ENCODE measurements at regions not wholly inside any gene's neighbourhood (a gene's known extent, or its start where the extent isn't known, plus 50 kb on each side); places are given as distances from the start of the nearest gene placed in this dataset.
"Not testable (repeated sequence)": the region's sequence is repeated elsewhere in the genome, so short reads cannot be mapped to it uniquely, and the experiment has no call there.

GRCh38 chr18:73544617-73545016, 603.0 kb downstream of the FBXO15 start:
- DNase-seq (ENCODE audit: low read depth, low spot score), result no peak
- Histone ChIP-seq H3K4me1 (ENCODE audit: control insufficient read depth, insufficient read depth, low read length) (no peaks in the 10 kb centered on the region), H3K27ac (ENCODE audit: low read length) (no peak overlapping the region), H3K36me3 (ENCODE audit: control insufficient read depth, insufficient read depth, low read length) (no peaks in the 10 kb centered on the region), H3K27me3 (ENCODE audit: control insufficient read depth, insufficient read depth, low read length) (no peaks in the 10 kb centered on the region), H3K9me3 (ENCODE audit: control insufficient read depth, insufficient read depth, low read length) (no peaks in the 10 kb centered on the region), H3K4me3 (ENCODE audit: low read length) (no peak overlapping the region)
- no CpG with 5 or more reads among the region's 2 CpGs for WGBS (ENCODE audit: insufficient coverage, insufficient read length)

GRCh38 chr18:73544032-73544431, 603.6 kb downstream of the FBXO15 start:
- H3K4me1 ChIP-seq (ENCODE audit: control insufficient read depth, insufficient read depth, low read length), result no peaks in the 10 kb centered on the region
- H3K36me3 ChIP-seq (ENCODE audit: control insufficient read depth, insufficient read depth, low read length), result no peaks in the 10 kb centered on the region
- no peak overlapping the region for H3K4me3 ChIP-seq (ENCODE audit: low read length)
- no peak overlapping the region for H3K27ac ChIP-seq (ENCODE audit: low read length)
- WGBS (ENCODE audit: insufficient coverage, insufficient read length), result no CpG with 5 or more reads among the region's 1 CpG
- no peaks in the 10 kb centered on the region for H3K27me3 ChIP-seq (ENCODE audit: control insufficient read depth, insufficient read depth, low read length)
- H3K9me3 ChIP-seq (ENCODE audit: control insufficient read depth, insufficient read depth, low read length), result no peaks in the 10 kb centered on the region
- no peak for DNase-seq (ENCODE audit: low read depth, low spot score)

GRCh38 chr18:73535990-73536389, 611.6 kb downstream of the FBXO15 start:
- Histone ChIP-seq H3K27ac (ENCODE audit: low read length) (no peak overlapping the region), H3K9me3 (ENCODE audit: control insufficient read depth, insufficient read depth, low read length) (no peaks in the 10 kb centered on the region), H3K4me3 (ENCODE audit: low read length) (no peak overlapping the region), H3K36me3 (ENCODE audit: control insufficient read depth, insufficient read depth, low read length) (no peaks in the 10 kb centered on the region), H3K27me3 (ENCODE audit: control insufficient read depth, insufficient read depth, low read length) (no peaks in the 10 kb centered on the region), H3K4me1 (ENCODE audit: control insufficient read depth, insufficient read depth, low read length) (no peaks in the 10 kb centered on the region)
- DNase-seq (ENCODE audit: low read depth, low spot score), result no peak
- WGBS (ENCODE audit: insufficient coverage, insufficient read length), result no CpG with 5 or more reads among the region's 1 CpG

GRCh38 chr18:73535189-73535588, 612.4 kb downstream of the FBXO15 start:
- H3K36me3 ChIP-seq (ENCODE audit: control insufficient read depth, insufficient read depth, low read length), result no peaks in the 10 kb centered on the region
- no peak overlapping the region for H3K27ac ChIP-seq (ENCODE audit: low read length)
- no peaks in the 10 kb centered on the region for H3K4me1 ChIP-seq (ENCODE audit: control insufficient read depth, insufficient read depth, low read length)
- no peaks in the 10 kb centered on the region for H3K9me3 ChIP-seq (ENCODE audit: control insufficient read depth, insufficient read depth, low read length)
- no peak for DNase-seq (ENCODE audit: low read depth, low spot score)
- no peaks in the 10 kb centered on the region for H3K27me3 ChIP-seq (ENCODE audit: control insufficient read depth, insufficient read depth, low read length)
- H3K4me3 ChIP-seq (ENCODE audit: low read length), result no peak overlapping the region
- no CpG with 5 or more reads among the region's 6 CpGs for WGBS (ENCODE audit: insufficient coverage, insufficient read length)

GRCh38 chr18:73531601-73532000, 616.0 kb downstream of the FBXO15 start:
- H3K9me3 ChIP-seq (ENCODE audit: control insufficient read depth, insufficient read depth, low read length), result no peaks in the 10 kb centered on the region
- no CpG with 5 or more reads among the region's 3 CpGs for WGBS (ENCODE audit: insufficient coverage, insufficient read length)
- H3K27ac ChIP-seq (ENCODE audit: low read length), result no peak overlapping the region
- no peaks in the 10 kb centered on the region for H3K27me3 ChIP-seq (ENCODE audit: control insufficient read depth, insufficient read depth, low read length)
- DNase-seq (ENCODE audit: low read depth, low spot score), result no peak
- no peaks in the 10 kb centered on the region for H3K4me1 ChIP-seq (ENCODE audit: control insufficient read depth, insufficient read depth, low read length)
- no peaks in the 10 kb centered on the region for H3K36me3 ChIP-seq (ENCODE audit: control insufficient read depth, insufficient read depth, low read length)
- H3K4me3 ChIP-seq (ENCODE audit: low read length), result no peak overlapping the region

DNA sequence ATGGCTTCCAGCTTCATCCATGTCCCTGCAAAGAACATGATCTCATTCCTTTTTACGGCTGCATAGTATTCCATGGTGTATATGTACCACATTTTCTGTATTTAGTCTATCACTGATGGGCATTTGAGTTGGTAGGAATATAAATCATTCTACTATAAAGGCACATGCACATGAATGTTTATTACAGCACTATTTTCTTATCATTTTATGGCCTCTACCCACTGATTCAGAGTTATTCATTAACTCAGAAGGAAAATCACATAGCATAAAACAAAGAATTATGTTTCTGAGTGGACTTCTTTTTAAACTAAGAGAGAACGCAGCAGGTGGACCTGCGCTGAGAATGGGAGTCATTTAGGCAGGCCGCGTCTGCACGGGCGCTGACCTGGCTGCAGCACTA, 619.6 kb downstream of the FBXO15 start:
- Histone ChIP-seq H3K36me3 (ENCODE audit: control insufficient read depth, insufficient read depth, low read length) (no peaks in the 10 kb centered on the region), H3K4me1 (ENCODE audit: control insufficient read depth, insufficient read depth, low read length) (no peaks in the 10 kb centered on the region), H3K27me3 (ENCODE audit: control insufficient read depth, insufficient read depth, low read length) (no peaks in the 10 kb centered on the region), H3K27ac (ENCODE audit: low read length) (no peak overlapping the region), H3K4me3 (ENCODE audit: low read length) (no peak overlapping the region), H3K9me3 (ENCODE audit: control insufficient read depth, insufficient read depth, low read length) (no peaks in the 10 kb centered on the region)
- DNase-seq (ENCODE audit: low read depth, low spot score), result no peak
- WGBS (ENCODE audit: insufficient coverage, insufficient read length), result no CpG with 5 or more reads among the region's 7 CpGs

DNA sequence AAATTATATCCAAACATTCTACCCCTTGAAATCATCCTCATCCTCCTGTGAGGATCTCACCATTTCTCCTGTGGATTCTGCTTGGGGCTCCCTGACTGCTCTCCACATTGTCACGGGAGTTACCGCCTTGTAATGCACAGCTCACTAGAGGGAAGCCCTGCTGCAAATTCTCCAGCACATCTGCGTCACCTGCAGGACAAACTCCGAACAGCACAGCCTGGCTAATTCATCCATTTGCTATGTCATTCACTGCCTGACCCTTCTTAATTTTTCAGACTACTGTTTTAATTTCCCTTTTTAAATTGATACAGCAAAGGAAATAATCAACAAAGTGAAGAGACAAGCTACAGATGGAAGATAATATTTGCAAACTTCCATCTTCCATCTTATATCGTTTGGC, 627.4 kb downstream of the FBXO15 start:
- H3K4me3 ChIP-seq (ENCODE audit: low read length), result no peak overlapping the region
- WGBS (ENCODE audit: insufficient coverage, insufficient read length), result no CpG with 5 or more reads among the region's 5 CpGs
- no peak overlapping the region for H3K27ac ChIP-seq (ENCODE audit: low read length)
- peak; percentile 39 for DNase-seq (ENCODE audit: low read depth, low spot score)
- no peaks in the 10 kb centered on the region for H3K4me1 ChIP-seq (ENCODE audit: control insufficient read depth, insufficient read depth, low read length)
- H3K36me3 ChIP-seq (ENCODE audit: control insufficient read depth, insufficient read depth, low read length), result no peaks in the 10 kb centered on the region
- no peaks in the 10 kb centered on the region for H3K27me3 ChIP-seq (ENCODE audit: control insufficient read depth, insufficient read depth, low read length)
- H3K9me3 ChIP-seq (ENCODE audit: control insufficient read depth, insufficient read depth, low read length), result no peaks in the 10 kb centered on the region

DNA sequence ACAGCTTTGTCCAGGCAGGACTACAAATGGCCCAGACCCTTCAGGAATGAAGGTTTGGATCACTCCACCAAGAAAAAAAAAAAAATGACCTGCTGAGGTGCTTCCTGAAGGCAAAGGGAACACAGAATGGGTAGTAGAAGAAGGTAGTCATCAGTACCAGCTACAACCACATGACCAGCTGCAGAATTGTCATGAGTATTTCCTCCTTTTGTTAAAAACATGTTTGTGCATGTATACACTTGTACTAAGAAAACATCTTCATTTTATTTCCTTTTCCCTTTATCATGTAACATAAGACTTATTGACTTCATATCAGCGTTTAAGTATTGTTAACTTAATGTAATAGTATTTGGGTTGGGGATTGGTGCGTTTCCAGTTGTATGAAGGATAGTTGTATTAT, 631.6 kb downstream of the FBXO15 start:
- H3K36me3 ChIP-seq (ENCODE audit: control insufficient read depth, insufficient read depth, low read length); DNase-seq (ENCODE audit: low read depth, low spot score); H3K4me3 ChIP-seq (ENCODE audit: low read length); H3K4me1 ChIP-seq (ENCODE audit: control insufficient read depth, insufficient read depth, low read length); H3K27ac ChIP-seq (ENCODE audit: low read length); H3K27me3 ChIP-seq (ENCODE audit: control insufficient read depth, insufficient read depth, low read length); H3K9me3 ChIP-seq (ENCODE audit: control insufficient read depth, insufficient read depth, low read length): not testable (repeated sequence)
- WGBS (ENCODE audit: insufficient coverage, insufficient read length), result no CpG with 5 or more reads among the region's 2 CpGs

DNA sequence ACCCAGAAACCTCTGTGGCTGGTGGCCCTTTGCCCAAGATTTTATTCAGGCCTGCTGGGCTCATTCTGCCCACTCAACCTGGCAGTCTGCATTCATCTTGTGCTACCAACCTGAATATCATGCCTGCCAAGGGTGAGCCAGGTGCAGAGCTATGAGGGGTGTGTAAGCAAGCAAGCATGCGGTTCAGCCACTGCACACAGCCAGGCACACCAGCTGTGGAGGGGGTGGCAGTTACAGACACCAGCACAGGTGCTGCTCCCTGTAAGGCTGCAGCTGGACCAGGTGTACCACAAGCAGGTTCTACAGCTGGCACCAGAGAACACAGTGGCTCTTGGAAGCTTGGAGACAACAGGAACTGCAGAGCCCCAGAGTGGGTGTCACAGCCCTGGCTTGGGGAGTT, 633.2 kb downstream of the FBXO15 start:
- no peak for DNase-seq (ENCODE audit: low read depth, low spot score)
- Histone ChIP-seq H3K36me3 (ENCODE audit: control insufficient read depth, insufficient read depth, low read length) (no peaks in the 10 kb centered on the region), H3K4me1 (ENCODE audit: control insufficient read depth, insufficient read depth, low read length) (no peaks in the 10 kb centered on the region; the same call in 1 of the 2 replicates), H3K9me3 (ENCODE audit: control insufficient read depth, insufficient read depth, low read length) (no peaks in the 10 kb centered on the region), H3K27ac (ENCODE audit: low read length) (no peak overlapping the region), H3K4me3 (ENCODE audit: low read length) (no peak overlapping the region), H3K27me3 (ENCODE audit: control insufficient read depth, insufficient read depth, low read length) (no peaks in the 10 kb centered on the region)
- no CpG with 5 or more reads among the region's 1 CpG for WGBS (ENCODE audit: insufficient coverage, insufficient read length)

- DNase-seq (ENCODE audit: low read depth, low spot score), result no peak
- H3K27ac ChIP-seq (ENCODE audit: low read length), result no peak overlapping the region
- no peaks in the 10 kb centered on the region for H3K9me3 ChIP-seq (ENCODE audit: control insufficient read depth, insufficient read depth, low read length)
- no peaks in the 10 kb centered on the region for H3K36me3 ChIP-seq (ENCODE audit: control insufficient read depth, insufficient read depth, low read length)
- H3K27me3 ChIP-seq (ENCODE audit: control insufficient read depth, insufficient read depth, low read length), result no peaks in the 10 kb centered on the region
- H3K4me1 ChIP-seq (ENCODE audit: control insufficient read depth, insufficient read depth, low read length), result no peaks in the 10 kb centered on the region; the same call in 1 of the 2 replicates
- no CpG with 5 or more reads among the region's 12 CpGs for WGBS (ENCODE audit: insufficient coverage, insufficient read length)
- no peak overlapping the region for H3K4me3 ChIP-seq (ENCODE audit: low read length)
Measured at GRCh38 chr18:73511771-73512503, 635.7 kb downstream of the FBXO15 start.

GRCh38 chr18:73509460-73509859, 638.2 kb downstream of the FBXO15 start:
- no CpG with 5 or more reads among the region's 2 CpGs for WGBS (ENCODE audit: insufficient coverage, insufficient read length)
- Histone ChIP-seq H3K4me1 (ENCODE audit: control insufficient read depth, insufficient read depth, low read length) (no peaks in the 10 kb centered on the region; the same call in 1 of the 2 replicates), H3K4me3 (ENCODE audit: low read length) (no peak overlapping the region), H3K9me3 (ENCODE audit: control insufficient read depth, insufficient read depth, low read length) (no peaks in the 10 kb centered on the region), H3K27me3 (ENCODE audit: control insufficient read depth, insufficient read depth, low read length) (no peaks in the 10 kb centered on the region), H3K27ac (ENCODE audit: low read length) (no peak overlapping the region), H3K36me3 (ENCODE audit: control insufficient read depth, insufficient read depth, low read length) (no peaks in the 10 kb centered on the region)
- no peak for DNase-seq (ENCODE audit: low read depth, low spot score)

Measured in iPS DF 6.9 (cell line).